Calu3 (cell line): ENCODE measurements at regions not wholly inside any gene's neighbourhood (a gene's known extent, or its start where the extent isn't known, plus 50 kb on each side); places are given as distances from the start of the nearest gene placed in this dataset.

Experiments
- BruUV-seq: library from RNA; stranded (reverse); fragments of 400-500 nt; replicated peaks from 2 replicates; lab custom pipeline; 2021; lab: Mats Ljungman, UMichigan
- CTCF ChIA-PET: fragments of 300-600 bp; sonication (Branson Sonifier 250); formaldehyde crosslinking; loops from one replicate; lab custom pipeline; 2022; ENCODE audit warnings: antibody characterized with exemption; lab: Charles Lee
- DNase-seq: peaks from one replicate; pipeline ENCODE4 v3.0.0; 2022
- H3K27ac Mint-ChIP-seq: one replicate; pipeline ENCODE4 v1.8.0; 2022; ENCODE audit warnings: mixed read lengths; ENCODE audit not compliant: unreplicated experiment
- H3K27me3 Mint-ChIP-seq: one replicate; pipeline ENCODE4 v1.8.0; 2022; ENCODE audit warnings: mixed read lengths; ENCODE audit not compliant: unreplicated experiment
- H3K36me3 Mint-ChIP-seq: one replicate; pipeline ENCODE4 v1.8.0; 2022; ENCODE audit warnings: mild to moderate bottlenecking, moderate library complexity, mixed read lengths; ENCODE audit not compliant: insufficient read depth, unreplicated experiment
- H3K4me1 Mint-ChIP-seq: one replicate; pipeline ENCODE4 v1.8.0; 2022; ENCODE audit warnings: mild to moderate bottlenecking, low read depth, mixed read lengths; ENCODE audit not compliant: unreplicated experiment
- H3K4me3 Mint-ChIP-seq: one replicate; pipeline ENCODE4 v1.8.0; 2022; ENCODE audit warnings: mild to moderate bottlenecking, low read depth, moderate library complexity, mixed read lengths; ENCODE audit not compliant: unreplicated experiment
- H3K9me3 Mint-ChIP-seq: one replicate; pipeline ENCODE4 v1.8.0; 2022; ENCODE audit warnings: low read depth, mixed read lengths; ENCODE audit not compliant: unreplicated experiment
- intact Hi-C: fragments of 100-400 bp; cut with micrococcal nuclease; formaldehyde crosslinking; loops from one replicate; pipeline ENCODE4 v1.10.0; 2022; ENCODE audit not compliant: unreplicated experiment
- TF ChIP-seq, protein P1 (sequence below): fragments of 200-600 bp; IDR thresholded peaks from one replicate; pipeline ENCODE4 v1.8.0; 2022; ENCODE audit warnings: antibody characterized with exemption; ENCODE audit not compliant: unreplicated experiment

DNA sequence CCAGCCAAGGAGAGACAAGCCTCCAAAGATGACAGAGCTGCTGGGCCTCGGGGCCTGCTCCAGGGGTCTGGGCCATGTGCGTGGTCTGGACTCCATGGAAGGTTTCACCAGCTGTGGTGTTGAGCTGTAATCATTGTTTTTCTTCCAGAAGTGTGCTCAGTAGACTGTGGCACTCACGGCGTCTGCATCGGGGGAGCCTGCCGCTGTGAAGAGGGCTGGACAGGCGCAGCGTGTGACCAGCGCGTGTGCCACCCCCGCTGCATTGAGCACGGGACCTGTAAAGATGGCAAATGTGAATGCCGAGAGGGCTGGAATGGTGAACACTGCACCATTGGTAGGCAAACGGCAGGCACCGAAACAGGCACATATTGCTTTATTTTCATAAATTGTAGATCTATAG, 164.8 kb upstream of the WWC1 start:
- Mint-ChIP-seq H3K4me1 (no peaks in the 10 kb centered on the region), H3K9me3 (no peaks in the 10 kb centered on the region), H3K27ac (no peak overlapping the region), H3K4me3 (no peak overlapping the region), H3K27me3 (peaks cover 88% of the 10 kb centered on the region), H3K36me3 (no peaks in the 10 kb centered on the region)
- CTCF ChIA-PET = no interaction called here
- no TSS peak for BruUV-seq
- intact Hi-C loops = no loop called here
- no peak for DNase-seq
- TF ChIP-seq, protein P1, sequence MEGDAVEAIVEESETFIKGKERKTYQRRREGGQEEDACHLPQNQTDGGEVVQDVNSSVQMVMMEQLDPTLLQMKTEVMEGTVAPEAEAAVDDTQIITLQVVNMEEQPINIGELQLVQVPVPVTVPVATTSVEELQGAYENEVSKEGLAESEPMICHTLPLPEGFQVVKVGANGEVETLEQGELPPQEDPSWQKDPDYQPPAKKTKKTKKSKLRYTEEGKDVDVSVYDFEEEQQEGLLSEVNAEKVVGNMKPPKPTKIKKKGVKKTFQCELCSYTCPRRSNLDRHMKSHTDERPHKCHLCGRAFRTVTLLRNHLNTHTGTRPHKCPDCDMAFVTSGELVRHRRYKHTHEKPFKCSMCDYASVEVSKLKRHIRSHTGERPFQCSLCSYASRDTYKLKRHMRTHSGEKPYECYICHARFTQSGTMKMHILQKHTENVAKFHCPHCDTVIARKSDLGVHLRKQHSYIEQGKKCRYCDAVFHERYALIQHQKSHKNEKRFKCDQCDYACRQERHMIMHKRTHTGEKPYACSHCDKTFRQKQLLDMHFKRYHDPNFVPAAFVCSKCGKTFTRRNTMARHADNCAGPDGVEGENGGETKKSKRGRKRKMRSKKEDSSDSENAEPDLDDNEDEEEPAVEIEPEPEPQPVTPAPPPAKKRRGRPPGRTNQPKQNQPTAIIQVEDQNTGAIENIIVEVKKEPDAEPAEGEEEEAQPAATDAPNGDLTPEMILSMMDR = no peak

DNA sequence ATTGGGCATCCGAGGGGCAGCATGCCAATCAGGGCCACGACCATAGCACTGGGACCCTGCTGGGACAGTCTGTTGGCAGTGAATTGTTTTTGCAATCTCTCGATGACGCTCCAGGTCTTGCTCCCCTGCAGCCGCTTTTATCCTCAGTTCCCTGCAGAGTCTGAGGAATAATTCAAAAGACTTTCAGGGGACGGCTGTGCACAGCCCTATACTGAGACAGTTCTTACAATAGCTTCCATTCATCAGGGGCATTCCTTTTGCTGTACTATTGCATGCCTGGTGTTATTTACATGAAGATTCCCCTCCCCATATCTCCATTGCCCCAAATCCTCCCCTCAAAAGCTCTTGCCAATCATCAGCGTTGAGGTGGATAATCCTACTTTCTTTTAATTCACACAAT, 163.3 kb upstream of the WWC1 start:
- H3K27me3 Mint-ChIP-seq = peaks cover 99% of the 10 kb centered on the region
- TF ChIP-seq, protein P1 = no peak
- no peaks in the 10 kb centered on the region for H3K9me3 Mint-ChIP-seq
- H3K4me3 Mint-ChIP-seq = no peak overlapping the region
- CTCF ChIA-PET = interaction anchor here (0.7 kb wide), 1 partner anchor 421 kb away, joined by 3 read pairs; no protein-coding TSS in a partner anchor
- no peak overlapping the region for H3K27ac Mint-ChIP-seq
- no TSS peak for BruUV-seq
- no peak for DNase-seq
- H3K4me1 Mint-ChIP-seq = no peaks in the 10 kb centered on the region
- intact Hi-C loops = no loop called here
- H3K36me3 Mint-ChIP-seq = no peaks in the 10 kb centered on the region

DNA sequence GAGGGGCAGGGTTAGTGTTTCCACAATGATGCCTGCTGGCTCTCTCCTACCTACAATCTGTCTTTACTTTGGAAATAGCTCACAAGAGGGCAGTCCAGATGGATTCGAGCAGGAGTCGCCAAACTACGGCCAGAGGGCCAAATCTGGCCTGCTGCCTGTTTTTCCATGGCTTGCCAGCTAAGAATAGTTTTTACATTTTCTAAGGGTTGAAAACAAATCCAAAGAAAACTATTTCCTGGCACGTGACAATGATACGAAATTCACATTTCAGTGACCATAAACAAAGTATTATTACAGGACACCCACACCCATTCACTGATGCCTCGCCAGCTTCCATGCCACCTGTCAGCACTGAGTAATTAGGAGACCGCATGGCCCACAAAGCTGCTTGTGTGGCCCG, 162.9 kb upstream of the WWC1 start:
- Mint-ChIP-seq H3K27me3 (peaks cover 96% of the 10 kb centered on the region), H3K9me3 (no peaks in the 10 kb centered on the region), H3K4me1 (no peaks in the 10 kb centered on the region), H3K27ac (no peak overlapping the region), H3K36me3 (no peaks in the 10 kb centered on the region), H3K4me3 (no peak overlapping the region)
- BruUV-seq = no TSS peak
- no peak for DNase-seq
- CTCF ChIA-PET = interaction anchor here (0.7 kb wide), 1 partner anchor 421 kb away, joined by 3 read pairs; no protein-coding TSS in a partner anchor
- intact Hi-C loops = no loop called here
- TF ChIP-seq, protein P1 = no peak

DNA sequence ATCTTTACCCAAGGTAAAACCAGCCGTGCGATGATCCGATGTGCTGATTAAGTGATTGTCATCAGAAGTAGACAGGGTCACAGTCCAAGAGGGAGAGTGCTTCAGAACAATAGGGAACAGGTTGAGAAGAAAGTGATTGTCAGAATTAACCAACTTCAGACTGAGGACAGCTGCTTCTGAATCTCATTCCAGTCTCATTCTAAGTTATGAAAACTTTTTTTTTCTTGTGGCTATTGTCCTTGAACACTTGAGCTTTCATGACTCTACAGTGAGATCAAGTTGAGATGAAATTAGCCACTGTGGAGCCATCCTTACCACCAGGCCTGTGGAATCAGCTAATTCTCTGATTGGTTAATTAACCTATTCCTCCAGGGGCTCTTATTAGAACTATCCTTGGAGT, 159.9 kb upstream of the WWC1 start:
- Mint-ChIP-seq H3K4me1 (no peaks in the 10 kb centered on the region), H3K4me3 (no peak overlapping the region), H3K27ac (no peak overlapping the region), H3K27me3 (peaks cover 92% of the 10 kb centered on the region), H3K36me3 (no peaks in the 10 kb centered on the region), H3K9me3 (no peaks in the 10 kb centered on the region)
- CTCF ChIA-PET = no interaction called here
- no peak for DNase-seq
- TF ChIP-seq, protein P1 = no peak
- intact Hi-C loops = no loop called here
- no TSS peak for BruUV-seq
